ENCODE measurements at regions not wholly inside any gene's neighbourhood (a gene's known extent, or its start where the extent isn't known, plus 50 kb on each side); places are given as distances from the start of the nearest gene placed in this dataset.

DNA sequence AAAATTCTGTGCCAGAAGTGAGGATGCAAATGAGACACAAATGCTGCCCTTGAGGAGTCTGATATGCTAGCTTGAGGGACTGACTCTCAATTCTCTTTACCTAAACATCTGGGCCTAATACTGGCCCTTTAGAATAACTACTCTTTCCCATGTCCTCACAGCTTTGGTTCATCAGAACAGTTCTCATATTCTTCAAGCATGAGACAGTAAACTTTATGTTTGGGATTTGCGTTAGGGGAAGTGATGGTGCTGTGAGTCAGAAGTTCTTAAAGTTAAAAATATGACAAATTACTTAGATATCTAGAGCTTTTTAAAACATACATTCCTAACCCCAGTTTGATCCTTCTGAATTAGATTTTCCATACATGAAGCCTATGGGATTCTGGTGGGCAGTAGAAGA is 665.0 kb upstream of the RGMB start:
- no peaks in the 10 kb centered on the region for H3K4me1 ChIP-seq (ENCODE audit: control insufficient read depth, insufficient read depth, low read length)
- ATAC-seq (no peak), DNase-seq (ENCODE audit: low read depth, low spot score) (no peak)
- no TSS peak for BruUV-seq (replicated peaks)
- no peaks in the 10 kb centered on the region for H3K36me3 ChIP-seq (ENCODE audit: control insufficient read depth, insufficient read depth, low read length)
- H3K27ac ChIP-seq (ENCODE audit: low read length), result no peak overlapping the region
- TF ChIP-seq TCF7L2 (IDR thresholded peaks at IDR 0.05; ENCODE audit: low read depth, low read length), result no peak
- TF ChIP-seq SIN3A (IDR thresholded peaks at IDR 0.05; ENCODE audit: borderline replicate concordance, insufficient read depth, low read depth, low read length), result no peak
- TF ChIP-seq, protein P1, sequence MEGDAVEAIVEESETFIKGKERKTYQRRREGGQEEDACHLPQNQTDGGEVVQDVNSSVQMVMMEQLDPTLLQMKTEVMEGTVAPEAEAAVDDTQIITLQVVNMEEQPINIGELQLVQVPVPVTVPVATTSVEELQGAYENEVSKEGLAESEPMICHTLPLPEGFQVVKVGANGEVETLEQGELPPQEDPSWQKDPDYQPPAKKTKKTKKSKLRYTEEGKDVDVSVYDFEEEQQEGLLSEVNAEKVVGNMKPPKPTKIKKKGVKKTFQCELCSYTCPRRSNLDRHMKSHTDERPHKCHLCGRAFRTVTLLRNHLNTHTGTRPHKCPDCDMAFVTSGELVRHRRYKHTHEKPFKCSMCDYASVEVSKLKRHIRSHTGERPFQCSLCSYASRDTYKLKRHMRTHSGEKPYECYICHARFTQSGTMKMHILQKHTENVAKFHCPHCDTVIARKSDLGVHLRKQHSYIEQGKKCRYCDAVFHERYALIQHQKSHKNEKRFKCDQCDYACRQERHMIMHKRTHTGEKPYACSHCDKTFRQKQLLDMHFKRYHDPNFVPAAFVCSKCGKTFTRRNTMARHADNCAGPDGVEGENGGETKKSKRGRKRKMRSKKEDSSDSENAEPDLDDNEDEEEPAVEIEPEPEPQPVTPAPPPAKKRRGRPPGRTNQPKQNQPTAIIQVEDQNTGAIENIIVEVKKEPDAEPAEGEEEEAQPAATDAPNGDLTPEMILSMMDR (IDR thresholded peaks at IDR 0.05), result no peak
- TF ChIP-seq POLR2AphosphoS5 (IDR thresholded peaks at IDR 0.05; ENCODE audit: low read depth, low read length), result no peak
- TF ChIP-seq, protein P2, sequence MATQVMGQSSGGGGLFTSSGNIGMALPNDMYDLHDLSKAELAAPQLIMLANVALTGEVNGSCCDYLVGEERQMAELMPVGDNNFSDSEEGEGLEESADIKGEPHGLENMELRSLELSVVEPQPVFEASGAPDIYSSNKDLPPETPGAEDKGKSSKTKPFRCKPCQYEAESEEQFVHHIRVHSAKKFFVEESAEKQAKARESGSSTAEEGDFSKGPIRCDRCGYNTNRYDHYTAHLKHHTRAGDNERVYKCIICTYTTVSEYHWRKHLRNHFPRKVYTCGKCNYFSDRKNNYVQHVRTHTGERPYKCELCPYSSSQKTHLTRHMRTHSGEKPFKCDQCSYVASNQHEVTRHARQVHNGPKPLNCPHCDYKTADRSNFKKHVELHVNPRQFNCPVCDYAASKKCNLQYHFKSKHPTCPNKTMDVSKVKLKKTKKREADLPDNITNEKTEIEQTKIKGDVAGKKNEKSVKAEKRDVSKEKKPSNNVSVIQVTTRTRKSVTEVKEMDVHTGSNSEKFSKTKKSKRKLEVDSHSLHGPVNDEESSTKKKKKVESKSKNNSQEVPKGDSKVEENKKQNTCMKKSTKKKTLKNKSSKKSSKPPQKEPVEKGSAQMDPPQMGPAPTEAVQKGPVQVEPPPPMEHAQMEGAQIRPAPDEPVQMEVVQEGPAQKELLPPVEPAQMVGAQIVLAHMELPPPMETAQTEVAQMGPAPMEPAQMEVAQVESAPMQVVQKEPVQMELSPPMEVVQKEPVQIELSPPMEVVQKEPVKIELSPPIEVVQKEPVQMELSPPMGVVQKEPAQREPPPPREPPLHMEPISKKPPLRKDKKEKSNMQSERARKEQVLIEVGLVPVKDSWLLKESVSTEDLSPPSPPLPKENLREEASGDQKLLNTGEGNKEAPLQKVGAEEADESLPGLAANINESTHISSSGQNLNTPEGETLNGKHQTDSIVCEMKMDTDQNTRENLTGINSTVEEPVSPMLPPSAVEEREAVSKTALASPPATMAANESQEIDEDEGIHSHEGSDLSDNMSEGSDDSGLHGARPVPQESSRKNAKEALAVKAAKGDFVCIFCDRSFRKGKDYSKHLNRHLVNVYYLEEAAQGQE (IDR thresholded peaks at IDR 0.05; ENCODE audit: insufficient read depth in 1 of 2, low read depth in 2 of 2, low read length in 1 of 2), result no peak
- no peaks in the 10 kb centered on the region for H3K9me3 ChIP-seq (ENCODE audit: control insufficient read depth, insufficient read depth, low read depth, low read length)
- no peak overlapping the region for H3K4me3 ChIP-seq (ENCODE audit: low read depth in 2 of 2, low read length in 2 of 2)
- intact Hi-C loops (cut with micrococcal nuclease; ENCODE audit: unreplicated experiment), result no loop called here
- POLR2A ChIA-PET, result interaction anchor here (0.5 kb wide), 1 partner anchor 474 kb away, joined by 3 read pairs; no protein-coding TSS in a partner anchor
- CTCF ChIA-PET, result no interaction called here
- no peaks in the 10 kb centered on the region for H3K27me3 ChIP-seq (ENCODE audit: control insufficient read depth, insufficient read depth, low read length)
- in situ Hi-C loops (cut with HindIII; ENCODE audit: low pct_unique_long_range_greater_than_20kb, low sequenced_read_pairs), result no loop called here

DNA sequence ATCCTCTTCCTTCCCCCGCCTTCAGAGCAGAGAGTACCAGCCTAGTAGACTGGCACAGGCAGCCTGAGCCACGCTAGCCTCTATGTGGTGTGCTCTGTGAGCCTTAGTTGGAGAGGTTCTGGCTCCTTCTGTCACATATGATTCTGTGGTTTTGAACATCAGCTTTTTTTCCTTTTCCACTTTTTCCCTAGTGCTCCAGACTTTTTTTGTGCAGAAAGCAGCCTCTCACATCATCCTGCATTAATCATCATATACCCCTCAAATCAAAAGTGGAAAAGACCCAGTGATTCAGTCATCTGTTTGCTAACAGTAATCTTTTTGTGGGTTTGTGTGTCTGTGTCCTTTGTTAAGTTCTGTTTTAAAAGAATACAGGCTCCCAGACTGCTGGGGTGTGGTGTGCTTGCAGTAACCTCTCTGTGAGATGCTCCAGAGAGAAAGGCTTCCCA is 663.9 kb upstream of the RGMB start:
- ATAC-seq (no peak), DNase-seq (ENCODE audit: low read depth, low spot score) (no peak)
- CTCF ChIA-PET, result no interaction called here
- TF ChIP-seq TCF7L2 (IDR thresholded peaks at IDR 0.05; ENCODE audit: low read depth, low read length) (no peak), POLR2AphosphoS5 (IDR thresholded peaks at IDR 0.05; ENCODE audit: low read depth, low read length) (no peak), SIN3A (IDR thresholded peaks at IDR 0.05; ENCODE audit: borderline replicate concordance, insufficient read depth, low read depth, low read length) (no peak)
- TF ChIP-seq, protein P2 (IDR thresholded peaks at IDR 0.05; ENCODE audit: insufficient read depth in 1 of 2, low read depth in 2 of 2, low read length in 1 of 2), result no peak
- TF ChIP-seq, protein P1 (IDR thresholded peaks at IDR 0.05), result no peak
- POLR2A ChIA-PET, result no interaction called here
- in situ Hi-C loops (cut with HindIII; ENCODE audit: low pct_unique_long_range_greater_than_20kb, low sequenced_read_pairs) (no loop called here), intact Hi-C loops (cut with micrococcal nuclease; ENCODE audit: unreplicated experiment) (no loop called here)
- H3K9me3 ChIP-seq (ENCODE audit: control insufficient read depth, insufficient read depth, low read depth, low read length), result no peaks in the 10 kb centered on the region
- BruUV-seq (replicated peaks), result no TSS peak
- no peaks in the 10 kb centered on the region for H3K4me1 ChIP-seq (ENCODE audit: control insufficient read depth, insufficient read depth, low read length)
- H3K27me3 ChIP-seq (ENCODE audit: control insufficient read depth, insufficient read depth, low read length), result no peaks in the 10 kb centered on the region
- no peak overlapping the region for H3K27ac ChIP-seq (ENCODE audit: low read length)
- no peak overlapping the region for H3K4me3 ChIP-seq (ENCODE audit: low read depth in 2 of 2, low read length in 2 of 2)
- H3K36me3 ChIP-seq (ENCODE audit: control insufficient read depth, insufficient read depth, low read length), result no peaks in the 10 kb centered on the region
